Left kidney (tissue), 1 donor: ENCODE measurements at regions not wholly inside any gene's neighbourhood (a gene's known extent, or its start where the extent isn't known, plus 50 kb on each side); places are given as distances from the start of the nearest gene placed in this dataset.
"Not testable (repeated sequence)": the region's sequence is repeated elsewhere in the genome, so short reads cannot be mapped to it uniquely, and the experiment has no call there.

Source experiments
- DNase-seq: peaks from one replicate; pipeline ENCODE4 v3.0.0-alpha.2; 2013

GRCh38 chr4:184907810-184908209 is 82.0 kb upstream of the ACSL1 start:
- DNase-seq: no peak

GRCh38 chr4:184911310-184911709 is 85.5 kb upstream of the ACSL1 start:
- DNase-seq: no peak

GRCh38 chr4:184913356-184914143 is 87.8 kb upstream of the ACSL1 start:
- no peak for DNase-seq

- not testable (repeated sequence) for DNase-seq
These were observed 93.0 kb upstream of the ACSL1 start for GRCh38 chr4:184918799-184919198.

GRCh38 chr4:184921456-184921855 is 95.7 kb upstream of the ACSL1 start:
- DNase-seq: no peak

GRCh38 chr4:184922301-184922700 is 96.0 kb upstream of the HELT start:
- DNase-seq: no peak

GRCh38 chr4:184924516-184924915 is 93.8 kb upstream of the HELT start:
- DNase-seq: no peak

GRCh38 chr4:184929476-184929875 is 88.8 kb upstream of the HELT start:
- no peak for DNase-seq

- DNase-seq: no peak
These were observed 88.3 kb upstream of the HELT start for GRCh38 chr4:184930026-184930425.

- DNase-seq: no peak
These were observed 85.9 kb upstream of the HELT start for GRCh38 chr4:184932343-184932742.

- no peak for DNase-seq
These were observed 85.0 kb upstream of the HELT start for GRCh38 chr4:184933311-184933710.

- no peak for DNase-seq
These were observed 84.1 kb upstream of the HELT start for GRCh38 chr4:184934184-184934583.

GRCh38 chr4:184934961-184935360 is 83.3 kb upstream of the HELT start:
- DNase-seq: no peak

- no peak for DNase-seq
These were observed 82.2 kb upstream of the HELT start for GRCh38 chr4:184936071-184936470.

GRCh38 chr4:184937030-184937710 is 81.1 kb upstream of the HELT start:
- peak; percentile 55 for DNase-seq

GRCh38 chr4:184937745-184938144 is 80.5 kb upstream of the HELT start:
- DNase-seq: no peak

- no peak for DNase-seq
These were observed 79.4 kb upstream of the HELT start for GRCh38 chr4:184938871-184939270.

- DNase-seq: no peak
These were observed 78.3 kb upstream of the HELT start for GRCh38 chr4:184939978-184940377.

GRCh38 chr4:184940500-184940899 is 77.8 kb upstream of the HELT start:
- no peak for DNase-seq

- DNase-seq: no peak
These were observed 76.4 kb upstream of the HELT start for GRCh38 chr4:184941671-184942418.

- no peak for DNase-seq
These were observed 75.6 kb upstream of the HELT start for GRCh38 chr4:184942444-184943425.

- DNase-seq: no peak
These were observed 69.3 kb upstream of the HELT start for GRCh38 chr4:184949020-184949419.
